GM12872 (cell line): ENCODE measurements at regions not wholly inside any gene's neighbourhood (a gene's known extent, or its start where the extent isn't known, plus 50 kb on each side); places are given as distances from the start of the nearest gene placed in this dataset.

Experiments used
- TF ChIP-seq, protein P1 (sequence below): IDR thresholded peaks from 3 replicates; pipeline ENCODE4 v1.5.1; 2011; ENCODE audit warnings: low read depth, mild to moderate bottlenecking, low read length, moderate library complexity; ENCODE audit not compliant: insufficient read depth

DNA sequence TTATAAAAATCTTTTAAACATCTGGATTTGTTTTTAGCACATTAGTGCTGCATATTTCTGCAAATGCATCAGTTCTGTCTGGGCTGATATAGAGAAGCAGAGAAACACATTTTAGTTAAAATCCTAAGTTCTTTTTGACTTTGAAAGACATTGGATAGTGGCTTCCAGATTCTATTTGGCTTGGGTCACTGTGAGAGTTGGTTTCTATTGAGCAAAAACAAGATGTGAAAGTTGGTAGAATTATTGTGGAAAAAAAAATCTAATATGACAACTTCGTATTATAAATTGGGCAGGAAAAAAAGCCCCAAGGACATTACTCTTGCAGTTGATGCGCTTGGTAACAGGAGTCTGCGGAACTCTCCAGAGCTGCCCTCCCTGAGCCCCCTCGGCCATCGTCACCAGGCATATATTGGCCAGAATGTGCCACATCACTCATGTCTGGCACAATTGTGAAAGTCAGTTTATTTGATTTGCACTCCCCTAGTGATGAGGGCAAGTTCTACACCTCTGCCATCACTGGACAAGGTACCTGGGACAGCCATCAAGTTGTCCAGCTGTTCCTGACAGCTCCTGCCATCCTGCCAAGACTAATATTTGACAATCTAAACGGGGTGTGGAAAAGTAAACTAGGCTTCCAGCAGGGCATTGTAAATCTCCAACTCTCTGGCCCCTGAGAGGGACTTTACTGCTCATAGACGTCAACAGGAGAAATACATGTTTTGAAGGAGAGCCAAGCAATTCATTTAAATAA, 334.5 kb downstream of the TENT4A start:
- TF ChIP-seq, protein P1, sequence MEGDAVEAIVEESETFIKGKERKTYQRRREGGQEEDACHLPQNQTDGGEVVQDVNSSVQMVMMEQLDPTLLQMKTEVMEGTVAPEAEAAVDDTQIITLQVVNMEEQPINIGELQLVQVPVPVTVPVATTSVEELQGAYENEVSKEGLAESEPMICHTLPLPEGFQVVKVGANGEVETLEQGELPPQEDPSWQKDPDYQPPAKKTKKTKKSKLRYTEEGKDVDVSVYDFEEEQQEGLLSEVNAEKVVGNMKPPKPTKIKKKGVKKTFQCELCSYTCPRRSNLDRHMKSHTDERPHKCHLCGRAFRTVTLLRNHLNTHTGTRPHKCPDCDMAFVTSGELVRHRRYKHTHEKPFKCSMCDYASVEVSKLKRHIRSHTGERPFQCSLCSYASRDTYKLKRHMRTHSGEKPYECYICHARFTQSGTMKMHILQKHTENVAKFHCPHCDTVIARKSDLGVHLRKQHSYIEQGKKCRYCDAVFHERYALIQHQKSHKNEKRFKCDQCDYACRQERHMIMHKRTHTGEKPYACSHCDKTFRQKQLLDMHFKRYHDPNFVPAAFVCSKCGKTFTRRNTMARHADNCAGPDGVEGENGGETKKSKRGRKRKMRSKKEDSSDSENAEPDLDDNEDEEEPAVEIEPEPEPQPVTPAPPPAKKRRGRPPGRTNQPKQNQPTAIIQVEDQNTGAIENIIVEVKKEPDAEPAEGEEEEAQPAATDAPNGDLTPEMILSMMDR: no peak

DNA sequence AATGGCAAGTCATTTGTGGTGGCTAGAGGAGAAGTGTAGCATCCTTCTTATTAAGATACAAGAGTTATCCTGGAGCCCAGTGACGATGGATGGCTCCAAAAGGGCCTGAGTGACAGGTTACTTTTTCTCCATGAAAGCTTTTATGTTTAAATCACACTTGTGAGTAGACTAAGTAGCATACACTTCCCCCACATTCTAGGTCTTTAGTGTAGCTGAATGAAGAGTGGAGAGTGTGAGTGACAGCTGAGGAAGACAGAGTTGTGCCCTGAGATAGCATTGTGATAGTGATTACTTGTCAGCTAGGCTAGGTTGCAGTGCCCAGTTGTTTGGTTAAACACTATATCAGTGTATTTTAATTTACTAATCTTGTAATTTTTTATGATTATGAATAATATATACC, 337.8 kb downstream of the TENT4A start:
- TF ChIP-seq, protein P1: no peak

DNA sequence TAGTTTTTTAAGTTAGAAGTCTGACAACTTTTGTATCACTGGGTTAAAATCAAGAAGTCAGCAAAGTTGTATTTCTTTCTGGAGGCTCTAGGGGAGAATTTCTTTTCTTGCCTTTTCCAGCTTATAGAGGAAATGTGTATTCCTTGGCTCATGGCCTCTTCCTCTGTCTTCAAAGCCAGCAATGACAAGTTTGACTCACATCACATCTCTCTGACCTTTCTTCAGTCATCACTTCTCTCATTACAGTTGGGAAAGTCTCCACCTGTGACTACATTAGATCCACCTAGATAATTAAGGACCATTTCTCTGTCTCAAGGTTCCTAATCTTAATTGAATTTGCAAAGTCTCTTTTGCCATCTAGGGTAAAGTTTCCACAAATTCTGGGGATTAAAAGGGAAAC, 339.9 kb downstream of the TENT4A start:
- TF ChIP-seq, protein P1: no peak

DNA sequence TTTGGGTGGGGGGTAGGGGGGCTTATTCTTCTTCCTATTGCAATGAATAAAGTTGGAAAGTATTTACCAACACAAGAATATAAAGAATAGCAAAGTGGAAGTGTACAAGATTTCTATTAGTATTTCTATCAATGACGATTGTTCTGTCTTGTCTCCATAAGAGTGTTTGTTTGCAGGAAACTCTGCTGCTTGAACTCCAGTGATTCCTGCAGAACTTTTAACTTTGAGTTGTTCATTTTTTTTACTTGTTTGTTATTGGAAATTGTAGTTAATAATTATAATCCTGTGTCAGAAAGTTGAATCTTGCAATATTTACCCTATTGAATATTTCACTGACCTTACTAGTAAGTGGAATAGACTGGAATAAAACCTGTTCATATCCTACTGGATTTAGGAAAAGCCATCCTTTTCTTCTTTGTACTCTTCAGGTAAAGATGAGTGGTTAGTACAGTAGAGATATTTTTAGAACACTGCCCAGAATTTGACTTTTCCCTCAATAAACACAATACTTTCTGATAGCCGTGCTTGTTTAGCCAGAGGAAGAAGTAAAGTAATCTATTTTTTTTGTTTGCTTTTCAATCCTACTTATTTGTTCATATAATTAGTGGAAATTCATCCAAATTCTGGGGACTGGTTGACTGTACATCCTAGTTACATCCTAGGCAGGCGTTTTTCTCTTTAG, 340.4 kb downstream of the TENT4A start:
- TF ChIP-seq, protein P1: no peak

DNA sequence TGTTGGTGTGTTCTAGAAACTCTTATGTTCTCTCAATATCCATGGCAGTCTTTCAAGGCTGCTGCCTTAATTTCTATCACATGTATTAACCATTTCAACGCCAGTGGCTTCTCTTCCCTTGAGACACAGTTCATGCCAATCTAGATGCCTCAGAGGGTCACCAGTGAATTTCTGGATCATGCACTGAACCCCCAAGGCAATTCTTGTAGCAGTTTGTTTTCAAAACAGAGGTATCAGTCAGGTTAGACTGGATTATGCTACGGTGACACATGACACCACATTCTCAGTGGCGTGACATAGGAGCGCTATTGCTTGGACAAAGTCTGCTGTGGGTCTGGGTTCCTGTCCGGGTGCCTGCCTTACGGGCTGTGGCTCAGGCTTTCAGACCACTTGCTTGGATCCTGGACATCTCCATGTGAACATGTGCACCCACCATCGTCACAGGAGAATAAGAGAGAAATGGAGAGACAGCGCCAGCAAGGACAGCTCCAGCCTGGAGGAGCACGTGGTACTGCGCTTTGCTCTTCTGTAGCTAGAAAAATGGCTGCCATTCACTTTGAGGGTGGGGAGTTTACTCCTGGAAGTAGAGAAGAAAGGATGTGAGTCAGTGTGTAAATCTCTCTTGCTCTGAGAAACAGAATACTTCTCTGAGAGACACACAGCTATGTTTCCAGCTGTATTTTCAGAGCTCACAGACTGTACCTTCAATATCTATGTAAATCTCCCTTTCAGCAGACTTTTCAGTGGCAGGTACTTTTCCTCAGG, 329.3 kb upstream of the ADCY2 start:
- TF ChIP-seq, protein P1: no peak

DNA sequence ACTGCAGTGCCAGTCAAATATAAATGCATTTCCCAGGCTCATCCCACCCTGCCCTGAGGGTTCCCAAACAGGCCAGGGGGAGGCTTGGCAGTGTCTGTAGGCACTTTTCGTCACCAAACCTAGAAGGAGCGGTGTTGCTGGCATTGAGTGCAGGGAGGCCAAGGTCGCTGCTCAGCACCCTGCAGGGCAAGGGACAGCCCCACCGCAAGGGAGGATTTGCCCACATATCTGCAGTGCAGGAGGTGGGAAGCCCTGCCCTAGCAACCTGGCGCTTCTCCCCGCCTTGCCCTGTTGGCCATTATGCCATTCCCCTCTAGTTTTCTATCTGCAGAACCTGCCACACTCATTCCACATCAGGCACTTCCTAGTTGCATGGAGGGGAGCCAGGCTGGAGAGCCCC, 327.8 kb upstream of the ADCY2 start:
- TF ChIP-seq, protein P1: no peak

DNA sequence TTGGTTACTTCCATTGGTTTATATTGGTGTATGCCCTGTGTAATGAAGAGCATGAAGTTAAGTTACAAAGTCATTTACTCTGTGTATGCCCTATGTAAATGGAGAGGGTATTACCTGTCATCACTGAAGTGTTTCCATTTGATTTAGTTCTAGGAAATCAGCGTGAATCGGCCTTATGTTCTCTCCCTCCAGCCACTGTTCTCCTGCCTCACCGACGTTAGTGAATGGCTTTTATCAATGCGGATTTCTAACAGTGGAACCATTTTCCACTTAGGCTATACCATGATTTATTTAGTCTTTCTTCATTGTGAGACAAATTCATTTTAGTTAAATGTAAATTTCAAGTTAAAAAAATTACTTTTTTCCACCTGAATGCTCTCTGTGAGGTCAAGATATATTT, 327.0 kb upstream of the ADCY2 start:
- TF ChIP-seq, protein P1: no peak
